ENCODE measurements at regions not wholly inside any gene's neighbourhood (a gene's known extent, or its start where the extent isn't known, plus 50 kb on each side); places are given as distances from the start of the nearest gene placed in this dataset.
"Not testable (repeated sequence)": the region's sequence is repeated elsewhere in the genome, so short reads cannot be mapped to it uniquely, and the experiment has no call there.

GRCh38 chr2:14448340-14448739 lies 184.2 kb upstream of the LRATD1 start:
- DNase-seq: no peak

GRCh38 chr2:14451312-14451711 lies 181.2 kb upstream of the LRATD1 start:
- no peak for DNase-seq

GRCh38 chr2:14454202-14454601 lies 178.3 kb upstream of the LRATD1 start:
- DNase-seq: no peak

- DNase-seq: no peak
Observed at GRCh38 chr2:14459786-14460325, 172.7 kb upstream of the LRATD1 start.

GRCh38 chr2:14475994-14476393 lies 156.5 kb upstream of the LRATD1 start:
- no peak for DNase-seq

GRCh38 chr2:14479486-14479885 lies 153.0 kb upstream of the LRATD1 start:
- no peak for DNase-seq

- DNase-seq: no peak
Observed at GRCh38 chr2:14480120-14480519, 152.4 kb upstream of the LRATD1 start.

- DNase-seq: no peak
Observed at GRCh38 chr2:14480906-14481305, 151.6 kb upstream of the LRATD1 start.

GRCh38 chr2:14492920-14493503 lies 139.5 kb upstream of the LRATD1 start:
- DNase-seq: no peak

GRCh38 chr2:14494759-14495158 lies 137.8 kb upstream of the LRATD1 start:
- no peak for DNase-seq

- DNase-seq: no peak
Observed at GRCh38 chr2:14501061-14501460, 131.5 kb upstream of the LRATD1 start.

GRCh38 chr2:14506955-14507354 lies 125.6 kb upstream of the LRATD1 start:
- not testable (repeated sequence) for DNase-seq

GRCh38 chr2:14511541-14511940 lies 121.0 kb upstream of the LRATD1 start:
- DNase-seq: no peak

GRCh38 chr2:14513903-14514302 lies 118.6 kb upstream of the LRATD1 start:
- no peak for DNase-seq

GRCh38 chr2:14516844-14517243 lies 115.7 kb upstream of the LRATD1 start:
- DNase-seq: no peak

GRCh38 chr2:14517731-14518130 lies 114.8 kb upstream of the LRATD1 start:
- no peak for DNase-seq

- DNase-seq: no peak
Observed at GRCh38 chr2:14520385-14520945, 112.1 kb upstream of the LRATD1 start.

- no peak for DNase-seq
Observed at GRCh38 chr2:14524041-14524802, 108.3 kb upstream of the LRATD1 start.

- DNase-seq: no peak
Observed at GRCh38 chr2:14524803-14525080, 107.8 kb upstream of the LRATD1 start.

- no peak for DNase-seq
Observed at GRCh38 chr2:14530506-14530905, 102.0 kb upstream of the LRATD1 start.

- no peak for DNase-seq
Observed at GRCh38 chr2:14533131-14533757, 99.3 kb upstream of the LRATD1 start.

GRCh38 chr2:14535156-14535555 lies 97.4 kb upstream of the LRATD1 start:
- no peak for DNase-seq

- DNase-seq: no peak
Observed at GRCh38 chr2:14536976-14537375, 95.5 kb upstream of the LRATD1 start.

Data from right kidney (tissue), 1 donor.